Activated naive CD4-positive, alpha-beta T cell treated with Interleukin-2 at 50 U/mL for 16 hours (primary cell): ENCODE measurements at regions not wholly inside any gene's neighbourhood (a gene's known extent, or its start where the extent isn't known, plus 50 kb on each side); places are given as distances from the start of the nearest gene placed in this dataset.

Experiments
- DNase-seq: peaks from one replicate; pipeline ENCODE4 v3.0.0-alpha.2; 2020

GRCh38 chr11:127624306-127624856, 623.8 kb upstream of the KIRREL3 start:
- DNase-seq: no peak

DNA sequence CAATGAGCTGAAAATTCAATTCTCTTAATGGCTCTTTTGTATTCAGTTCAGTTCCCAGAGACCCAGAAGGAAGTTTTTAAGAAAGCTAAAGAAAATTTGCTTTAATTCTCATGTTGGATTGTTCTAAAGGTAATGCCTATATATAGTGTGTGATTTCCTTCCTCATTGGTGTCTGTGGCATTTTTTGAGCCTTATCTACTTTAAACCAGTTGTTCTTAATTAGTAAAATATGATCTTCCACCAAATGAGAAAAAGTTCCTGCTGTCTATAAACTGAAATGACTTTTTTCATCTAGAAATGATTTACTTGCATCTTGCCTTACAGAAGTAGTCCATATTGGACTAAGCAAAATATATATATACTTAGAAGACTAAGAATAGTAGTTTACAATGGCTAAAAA, 622.1 kb upstream of the KIRREL3 start:
- DNase-seq: no peak

DNA sequence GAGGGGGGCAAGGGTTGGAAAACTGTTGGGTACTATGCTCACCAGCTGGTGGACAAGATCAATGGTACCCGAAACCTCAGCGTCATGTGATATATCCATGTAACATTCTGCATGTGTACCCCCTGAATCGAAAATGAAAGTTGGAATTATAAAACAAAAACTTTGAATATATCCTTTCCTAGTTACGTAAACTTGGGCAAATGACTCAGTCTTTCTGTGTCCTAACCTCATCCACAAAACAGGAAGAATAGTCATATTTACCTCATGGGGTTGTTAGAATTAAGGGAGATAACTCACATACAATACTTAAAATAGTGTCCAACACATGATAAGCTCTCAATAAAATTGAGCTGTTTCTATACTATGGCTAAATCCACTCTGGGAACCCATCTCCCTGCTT, 620.1 kb upstream of the KIRREL3 start:
- no peak for DNase-seq

DNA sequence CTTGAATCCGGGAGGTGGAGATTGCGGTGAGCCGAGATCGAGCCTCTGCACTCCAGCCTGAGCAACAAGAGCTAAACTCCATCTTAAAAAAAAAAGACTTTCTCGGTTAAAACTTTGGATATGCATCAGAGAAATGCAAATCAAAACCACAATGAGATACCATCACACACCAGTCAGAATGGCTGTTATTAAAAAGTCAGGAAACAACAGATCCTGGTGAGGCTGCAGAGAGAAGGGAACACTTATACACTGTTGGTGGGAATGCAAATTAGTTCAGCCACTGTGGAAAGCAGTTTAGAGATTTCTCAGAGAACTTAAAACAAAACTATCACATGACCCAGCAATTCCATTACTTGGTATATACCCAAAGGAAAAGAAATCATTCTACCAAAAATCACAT, 619.4 kb upstream of the KIRREL3 start:
- DNase-seq: no peak

- no peak for DNase-seq
Measured at GRCh38 chr11:127618721-127619120, 618.2 kb upstream of the KIRREL3 start.

DNA sequence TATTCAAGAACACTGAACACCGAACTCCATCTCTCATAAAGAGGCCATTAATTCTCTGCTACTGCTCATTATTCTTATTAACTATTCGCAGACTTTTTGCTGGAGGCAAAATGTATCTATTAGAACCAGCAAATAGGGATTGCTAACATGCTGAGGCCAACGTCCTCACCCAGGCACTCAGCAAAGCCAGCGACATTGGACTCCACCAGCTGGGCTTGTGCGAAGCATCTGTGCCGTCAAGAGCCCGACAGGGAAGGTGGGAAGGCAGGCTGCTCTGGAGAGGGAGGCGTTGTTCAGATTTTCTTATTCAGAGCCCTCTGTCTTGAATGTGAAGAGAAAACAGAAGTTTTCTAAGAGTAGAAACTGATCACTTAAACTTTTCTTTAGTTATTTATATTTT, 615.6 kb upstream of the KIRREL3 start:
- DNase-seq: no peak

DNA sequence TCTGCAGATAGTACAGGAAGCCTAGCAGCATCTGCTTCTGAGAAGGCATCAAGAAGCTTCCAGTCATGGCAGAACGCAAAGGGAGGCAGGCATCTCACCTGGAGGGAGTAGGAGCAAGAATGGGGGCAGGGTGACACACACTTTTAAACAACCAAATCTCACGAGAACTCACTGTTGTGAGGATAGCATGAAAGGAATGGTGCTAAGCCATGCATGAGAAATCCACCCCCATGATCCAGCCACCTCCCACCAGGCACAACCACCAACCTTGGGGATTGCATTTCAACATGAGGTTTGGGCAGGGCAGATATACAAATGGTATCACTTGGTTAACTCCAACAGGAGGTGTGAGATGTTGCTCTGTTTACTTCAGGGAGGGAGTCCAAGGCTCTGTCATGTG, 612.0 kb upstream of the KIRREL3 start:
- DNase-seq: no peak

- no peak for DNase-seq
Measured at GRCh38 chr11:127609025-127609773, 608.6 kb upstream of the KIRREL3 start.

GRCh38 chr11:127607487-127608085, 607.0 kb upstream of the KIRREL3 start:
- no peak for DNase-seq

- DNase-seq: no peak
Measured at GRCh38 chr11:127601578-127601977, 601.0 kb upstream of the KIRREL3 start.

DNA sequence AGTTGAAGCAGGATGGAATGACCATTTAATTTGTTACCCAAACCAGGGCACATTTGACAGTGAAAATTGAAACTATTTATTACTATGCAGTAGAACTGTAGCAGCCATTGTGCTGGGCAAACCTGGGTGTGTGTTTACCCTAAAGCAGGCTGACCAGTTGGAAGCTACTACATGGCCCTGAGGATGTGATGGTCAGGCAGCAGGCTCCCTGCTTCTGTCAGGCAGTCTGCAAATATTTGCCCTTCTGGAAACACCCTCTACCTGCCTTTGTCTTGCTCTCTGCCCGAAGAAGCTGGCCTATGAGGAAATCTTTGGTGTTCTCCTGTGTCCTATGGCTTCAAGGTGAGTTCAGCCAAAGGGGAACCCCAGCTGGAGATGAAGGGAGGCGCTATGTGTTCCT, 600.1 kb upstream of the KIRREL3 start:
- DNase-seq: no peak

DNA sequence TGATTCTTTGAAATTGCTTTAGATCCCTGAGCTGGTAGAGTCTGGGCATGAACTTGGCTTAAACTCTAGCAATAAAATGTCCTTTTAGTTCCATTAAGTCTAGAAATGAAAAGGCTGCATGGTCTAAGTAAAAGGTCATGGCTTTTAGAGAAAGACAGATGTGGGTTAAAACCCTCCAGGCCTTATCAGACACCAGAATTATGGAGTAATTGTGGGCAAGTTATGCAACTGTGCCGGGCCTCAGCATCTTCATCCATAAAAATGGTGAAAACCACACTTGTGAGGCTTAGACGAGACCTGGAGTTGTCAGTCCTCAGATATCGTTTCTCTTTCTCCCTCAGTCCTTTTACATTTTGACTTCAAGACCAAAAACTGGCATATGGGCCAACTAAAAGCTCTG, 597.9 kb upstream of the KIRREL3 start:
- no peak for DNase-seq

DNA sequence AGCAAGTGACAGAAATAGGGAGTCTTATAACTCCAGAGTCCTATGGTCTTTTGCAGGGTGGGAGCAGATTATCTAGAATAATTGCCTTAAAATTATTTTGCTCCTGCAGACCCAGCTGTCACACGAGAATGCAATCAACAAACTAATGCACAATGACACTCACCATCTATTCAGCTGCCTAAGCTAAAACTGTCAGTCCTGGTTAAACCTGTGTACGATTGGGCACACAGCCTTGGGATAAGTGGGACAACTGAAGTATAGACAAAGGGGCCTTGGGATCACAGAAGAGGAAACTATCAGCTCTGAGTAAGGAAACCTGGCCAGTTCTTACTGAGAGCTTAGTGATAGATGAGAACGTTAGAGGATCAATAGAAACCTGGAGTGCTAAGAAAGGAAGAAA, 595.9 kb upstream of the KIRREL3 start:
- no peak for DNase-seq

- no peak for DNase-seq
Measured at GRCh38 chr11:127592371-127592770, 591.8 kb upstream of the KIRREL3 start.

DNA sequence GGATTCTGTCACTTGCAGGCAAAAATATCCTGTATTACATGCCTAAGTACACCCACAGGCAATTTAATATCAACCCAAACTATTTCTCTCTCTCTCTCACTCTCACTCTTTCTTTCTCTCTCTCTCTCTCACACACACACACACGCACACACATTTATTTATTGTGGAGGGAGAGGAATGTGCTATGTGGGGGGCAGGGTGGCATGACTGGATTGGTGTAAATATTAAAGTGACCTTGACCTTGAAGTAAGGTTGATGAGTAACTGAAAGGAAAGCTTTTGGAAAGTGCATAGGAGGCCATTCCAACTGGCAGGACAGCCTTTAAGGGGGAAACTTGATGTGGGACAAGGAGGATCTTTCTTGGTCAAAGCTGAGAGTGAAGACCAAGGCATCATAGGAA, 589.7 kb upstream of the KIRREL3 start:
- no peak for DNase-seq

DNA sequence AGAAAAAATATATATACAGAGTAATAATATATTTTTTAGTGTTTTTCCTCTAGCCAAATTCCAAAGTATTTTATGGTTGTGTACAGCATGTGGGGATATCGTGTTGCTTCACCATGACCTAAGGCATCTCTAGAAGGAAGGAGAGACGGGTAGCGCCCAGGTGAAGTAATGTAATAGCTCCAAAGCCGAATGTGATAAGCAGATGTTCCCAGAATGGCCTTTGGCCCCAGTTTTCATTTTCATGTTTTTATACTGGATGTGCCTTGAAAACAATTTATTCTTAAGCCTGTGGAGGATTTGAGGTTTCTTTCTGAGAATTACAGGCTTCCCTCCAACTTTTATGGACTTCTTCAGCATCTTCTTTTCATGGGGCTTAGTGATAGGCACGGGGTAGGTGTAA, 587.9 kb upstream of the KIRREL3 start:
- no peak for DNase-seq

GRCh38 chr11:127587511-127587910, 586.9 kb upstream of the KIRREL3 start:
- DNase-seq: no peak

DNA sequence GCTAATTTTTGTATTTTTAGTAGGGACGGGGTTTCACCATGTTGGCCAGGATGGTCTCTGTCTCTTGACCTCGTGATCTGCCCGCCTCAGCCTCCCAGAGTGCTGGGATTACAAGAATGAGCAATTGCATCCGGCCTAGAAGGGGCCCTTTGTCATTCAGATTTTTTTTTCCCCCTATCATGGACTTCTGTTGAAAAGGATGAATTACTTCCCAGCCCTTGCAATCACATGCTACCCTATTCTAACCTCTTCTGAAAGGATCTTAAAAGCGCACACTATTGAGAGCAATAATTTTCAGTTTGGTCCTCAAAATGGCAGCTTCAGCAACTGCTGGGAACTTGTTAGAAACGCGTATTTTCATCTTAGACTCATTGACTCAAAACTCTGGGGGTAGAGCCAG, 575.6 kb upstream of the KIRREL3 start:
- DNase-seq: no peak

GRCh38 chr11:127574478-127574877, 573.9 kb upstream of the KIRREL3 start:
- DNase-seq: no peak

- DNase-seq: no peak
Measured at GRCh38 chr11:127568891-127569290, 568.3 kb upstream of the KIRREL3 start.

DNA sequence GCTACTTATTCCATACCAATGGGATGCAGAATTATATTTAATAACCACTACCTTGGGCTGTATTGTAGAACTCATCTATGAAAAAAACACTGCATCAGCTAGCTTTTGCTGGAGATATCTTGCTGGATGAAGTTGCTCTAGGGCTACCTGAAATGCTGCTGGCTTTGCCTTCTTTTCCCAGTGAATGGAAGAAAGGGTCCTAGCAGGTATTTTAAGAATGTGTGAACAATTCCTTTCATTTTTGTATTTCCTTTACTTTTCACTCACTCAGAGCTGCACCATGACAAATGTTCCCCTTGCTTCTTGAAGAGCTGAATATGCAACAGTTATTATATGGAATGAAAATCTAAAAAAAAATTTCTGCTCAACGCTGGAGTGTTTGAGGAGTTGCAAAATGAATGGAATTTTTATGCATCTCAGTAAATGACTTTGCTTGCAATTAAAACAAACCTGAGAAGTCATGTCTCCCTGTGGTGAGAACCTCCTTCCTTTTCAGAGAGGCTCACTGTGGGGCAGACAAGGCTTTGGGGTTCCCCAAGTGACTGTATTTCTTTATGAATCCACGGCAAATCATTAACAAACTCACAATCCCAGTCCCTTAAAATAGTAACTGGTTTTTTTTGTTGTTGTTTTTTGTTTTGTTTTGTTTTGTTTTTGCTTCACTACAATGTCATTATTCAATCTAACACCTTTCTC, 566.8 kb upstream of the KIRREL3 start:
- DNase-seq: no peak

GRCh38 chr11:127564810-127565209, 564.2 kb upstream of the KIRREL3 start:
- no peak for DNase-seq

DNA sequence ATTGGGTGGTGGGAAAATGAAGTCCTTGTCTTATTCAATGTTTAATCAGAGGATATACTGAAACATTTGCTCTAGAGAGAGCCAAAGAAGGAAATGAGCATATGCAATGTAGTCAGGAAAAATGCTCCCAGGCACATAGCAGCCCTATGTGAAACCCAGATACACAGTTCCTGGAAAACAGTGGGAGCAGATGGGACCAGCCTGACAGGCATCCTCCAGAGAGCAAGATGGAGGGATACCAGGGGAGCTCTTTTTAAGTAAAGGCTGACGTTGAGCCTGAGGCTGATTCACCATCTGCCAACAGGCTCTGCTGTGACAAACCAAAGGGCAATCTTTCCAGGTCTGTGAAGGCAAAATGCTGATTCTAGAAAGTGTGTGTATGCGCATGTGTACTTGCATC, 559.4 kb upstream of the KIRREL3 start:
- no peak for DNase-seq

DNA sequence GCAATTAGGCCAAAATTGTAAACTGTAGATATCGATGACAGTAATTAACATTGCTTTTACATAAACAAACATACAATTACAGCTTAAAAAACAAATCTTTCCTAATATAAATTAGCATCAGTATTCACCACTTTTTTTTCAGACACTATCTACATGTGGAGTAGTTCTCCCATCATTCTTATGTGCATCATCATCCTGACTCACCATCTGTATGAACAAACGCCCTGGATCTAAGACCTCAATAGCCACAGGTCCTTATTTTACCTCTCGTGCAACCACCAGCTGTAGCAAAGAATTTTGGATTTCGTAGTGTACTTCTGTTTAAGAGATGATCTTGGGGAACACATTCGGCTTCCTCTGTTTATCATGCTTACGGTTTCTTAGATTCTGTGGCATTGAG, 551.9 kb upstream of the KIRREL3 start:
- no peak for DNase-seq
